OCI-LY1 (cell line): ENCODE measurements at regions not wholly inside any gene's neighbourhood (a gene's known extent, or its start where the extent isn't known, plus 50 kb on each side); places are given as distances from the start of the nearest gene placed in this dataset.

Experiments used
- H2AFZ ChIP-seq: fragments of 200-600 bp; sonication (generic), shearing (Covaris generic); 2 replicates; pipeline ENCODE4 v1.6.0; 2014; ENCODE audit warnings: antibody characterized with exemption, mild to moderate bottlenecking, low read length
- H3F3A ChIP-seq: fragments of 200-600 bp; sonication (generic), shearing (Covaris generic); 2 replicates; pipeline ENCODE4 v1.6.0; 2014; ENCODE audit warnings: mild to moderate bottlenecking, antibody characterized with exemption, low read length, moderate library complexity; ENCODE audit not compliant: insufficient read depth
- H3K27ac ChIP-seq: fragments of 200-600 bp; sonication (generic); 2 replicates; pipeline ENCODE4 v1.5.1; 2014; ENCODE audit warnings: low read length, mixed run types, mild to moderate bottlenecking, low read depth; ENCODE audit not compliant: poor library complexity, severe bottlenecking
- H3K27me3 ChIP-seq: fragments of 200-600 bp; sonication (generic); 2 replicates; pipeline ENCODE4 v1.6.0; 2014; ENCODE audit warnings: antibody characterized with exemption, mild to moderate bottlenecking, low read length, moderate library complexity; ENCODE audit not compliant: insufficient read depth
- H3K36me3 ChIP-seq: fragments of 200-600 bp; sonication (generic); 2 replicates; pipeline ENCODE4 v1.6.1; 2014; ENCODE audit warnings: mild to moderate bottlenecking, antibody characterized with exemption, low read length, moderate library complexity, mixed read lengths; ENCODE audit not compliant: insufficient read depth
- H3K4me1 ChIP-seq: fragments of 200-600 bp; sonication (generic); 2 replicates; pipeline ENCODE4 v1.5.1; 2014; ENCODE audit warnings: mild to moderate bottlenecking, low read length, moderate library complexity; ENCODE audit not compliant: insufficient read depth, severe bottlenecking
- H3K4me2 ChIP-seq: fragments of 200-600 bp; sonication (generic), shearing (Covaris generic); 2 replicates; pipeline ENCODE4 v1.6.1; 2014; ENCODE audit warnings: low read length
- H3K4me3 ChIP-seq: fragments of 200-600 bp; sonication (generic); 2 replicates; pipeline ENCODE4 v1.5.1; 2014; ENCODE audit warnings: low read length, low read depth, mild to moderate bottlenecking, mixed read lengths; ENCODE audit not compliant: poor library complexity, severe bottlenecking
- H3K79me2 ChIP-seq: fragments of 200-600 bp; shearing (Covaris generic); 2 replicates; pipeline ENCODE4 v1.6.1; 2016; ENCODE audit warnings: mixed run types, low read length, mixed read lengths; ENCODE audit not compliant: insufficient read depth
- H3K9ac ChIP-seq: fragments of 200-600 bp; sonication (generic), shearing (Covaris generic); 2 replicates; pipeline ENCODE4 v1.6.1; 2014; ENCODE audit warnings: mild to moderate bottlenecking, low read length, mixed read lengths
- H3K9me2 ChIP-seq: fragments of 200-600 bp; sonication (generic), shearing (Covaris generic); 2 replicates; pipeline ENCODE4 v1.6.1; 2014; ENCODE audit warnings: low read depth, mild to moderate bottlenecking, low read length, mixed read lengths
- H3K9me3 ChIP-seq: fragments of 200-600 bp; shearing (Covaris generic); 2 replicates; pipeline ENCODE4 v1.6.1; 2014; ENCODE audit warnings: low read length, mixed read lengths
- H4K20me1 ChIP-seq: fragments of 200-600 bp; sonication (generic), shearing (Covaris generic); 2 replicates; pipeline ENCODE4 v1.6.0; 2016; ENCODE audit warnings: mild to moderate bottlenecking, low read length; ENCODE audit not compliant: insufficient read depth
- EZH2 ChIP-seq: fragments of 200-600 bp; sonication (generic), shearing (Covaris generic); IDR thresholded peaks from 2 replicates; pipeline ENCODE4 v1.8.0; 2017; ENCODE audit warnings: borderline replicate concordance, mixed run types, mild to moderate bottlenecking, antibody characterized with exemption, low read length, moderate library complexity, mixed read lengths
- TF ChIP-seq, protein P1 (sequence below): fragments of 200-600 bp; sonication (generic), shearing (Covaris generic); IDR thresholded peaks from 2 replicates; pipeline ENCODE4 v1.5.1; 2017; ENCODE audit warnings: mild to moderate bottlenecking, antibody characterized with exemption, low read length, moderate library complexity, mixed read lengths

DNA sequence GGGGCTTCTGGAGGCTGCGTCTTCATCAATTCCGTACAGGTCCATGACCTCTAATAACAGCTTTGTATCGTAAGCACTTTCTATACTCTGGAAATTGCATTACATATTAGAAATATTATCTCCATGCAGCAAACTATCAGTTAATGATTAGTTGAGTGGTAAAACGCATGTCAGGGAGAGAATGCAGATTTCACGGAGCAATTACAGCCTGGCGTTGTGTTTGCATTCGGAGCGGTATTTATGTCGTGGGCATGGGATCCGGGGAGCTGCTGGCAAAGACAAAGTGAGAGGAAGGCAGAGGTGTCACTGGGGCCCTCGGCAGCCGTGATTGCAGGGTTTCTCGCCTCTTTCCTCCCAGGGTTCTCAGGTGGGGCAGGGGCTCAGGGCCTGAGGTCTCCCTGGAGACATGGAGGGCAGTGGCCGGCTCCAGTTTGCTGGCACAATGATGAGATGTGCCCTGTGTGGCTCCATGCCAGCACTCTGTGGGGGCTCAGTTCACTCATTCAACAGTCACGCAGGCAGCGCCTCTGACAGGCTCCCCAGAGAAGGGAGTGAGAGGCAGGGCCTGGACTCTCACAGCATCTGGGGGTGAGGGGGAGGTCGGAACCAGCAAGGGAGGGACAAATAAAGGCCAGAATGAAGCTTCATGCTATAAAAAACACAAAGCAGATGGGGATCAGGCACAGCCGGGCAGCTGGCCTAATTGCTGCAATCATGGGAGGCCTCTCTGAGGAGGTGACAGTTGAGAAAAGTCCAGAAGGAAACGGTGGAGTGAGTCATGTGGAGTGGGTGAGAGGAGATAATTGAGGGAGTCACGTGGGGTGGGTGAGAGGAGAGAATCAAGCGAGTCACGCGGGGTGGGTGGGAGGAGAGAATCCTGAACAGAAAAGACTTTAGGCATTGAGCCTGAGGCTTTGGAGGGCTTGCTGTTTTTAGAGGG, 1002.7 kb downstream of the BRD1 start:
- no peaks in the 10 kb centered on the region for H3K9me2 ChIP-seq
- no peak overlapping the region for H2AFZ ChIP-seq
- no peaks in the 10 kb centered on the region for H3K79me2 ChIP-seq
- H3K4me3 ChIP-seq: no peak overlapping the region
- TF ChIP-seq, protein P1, sequence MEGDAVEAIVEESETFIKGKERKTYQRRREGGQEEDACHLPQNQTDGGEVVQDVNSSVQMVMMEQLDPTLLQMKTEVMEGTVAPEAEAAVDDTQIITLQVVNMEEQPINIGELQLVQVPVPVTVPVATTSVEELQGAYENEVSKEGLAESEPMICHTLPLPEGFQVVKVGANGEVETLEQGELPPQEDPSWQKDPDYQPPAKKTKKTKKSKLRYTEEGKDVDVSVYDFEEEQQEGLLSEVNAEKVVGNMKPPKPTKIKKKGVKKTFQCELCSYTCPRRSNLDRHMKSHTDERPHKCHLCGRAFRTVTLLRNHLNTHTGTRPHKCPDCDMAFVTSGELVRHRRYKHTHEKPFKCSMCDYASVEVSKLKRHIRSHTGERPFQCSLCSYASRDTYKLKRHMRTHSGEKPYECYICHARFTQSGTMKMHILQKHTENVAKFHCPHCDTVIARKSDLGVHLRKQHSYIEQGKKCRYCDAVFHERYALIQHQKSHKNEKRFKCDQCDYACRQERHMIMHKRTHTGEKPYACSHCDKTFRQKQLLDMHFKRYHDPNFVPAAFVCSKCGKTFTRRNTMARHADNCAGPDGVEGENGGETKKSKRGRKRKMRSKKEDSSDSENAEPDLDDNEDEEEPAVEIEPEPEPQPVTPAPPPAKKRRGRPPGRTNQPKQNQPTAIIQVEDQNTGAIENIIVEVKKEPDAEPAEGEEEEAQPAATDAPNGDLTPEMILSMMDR: no peak
- TF ChIP-seq EZH2: no peak
- no peaks in the 10 kb centered on the region for H3K9me3 ChIP-seq
- no peaks in the 10 kb centered on the region for H3F3A ChIP-seq
- H3K36me3 ChIP-seq: no peaks in the 10 kb centered on the region
- no peak overlapping the region for H3K27ac ChIP-seq
- H3K4me2 ChIP-seq: no peak overlapping the region
- H4K20me1 ChIP-seq: no peaks in the 10 kb centered on the region
- peaks cover 3% of the 10 kb centered on the region; the same call in 1 of the 2 replicates for H3K27me3 ChIP-seq
- no peak overlapping the region for H3K9ac ChIP-seq
- H3K4me1 ChIP-seq: no peaks in the 10 kb centered on the region

DNA sequence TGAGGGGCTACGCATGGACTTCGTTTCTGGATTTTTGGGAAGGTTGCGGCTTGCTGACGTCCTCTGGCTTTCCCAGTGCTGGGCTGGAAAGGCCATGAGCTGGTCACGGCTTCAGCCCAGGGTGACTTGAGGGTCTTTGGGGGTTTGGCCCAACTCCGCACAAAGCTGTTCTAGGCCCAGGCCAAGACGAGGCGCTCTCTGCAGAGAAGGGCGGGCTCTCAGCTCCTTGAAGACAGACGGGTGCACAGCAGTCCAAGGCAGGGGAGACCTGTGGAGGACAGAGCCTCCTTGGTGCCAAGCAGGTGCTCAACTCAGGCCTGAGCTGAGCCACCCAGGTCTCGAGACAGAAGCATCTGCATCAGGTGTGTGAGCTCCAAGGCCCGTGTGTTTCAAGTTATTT, 1003.7 kb downstream of the BRD1 start:
- no peak overlapping the region for H3K27ac ChIP-seq
- H2AFZ ChIP-seq: no peak overlapping the region
- no peaks in the 10 kb centered on the region for H3K79me2 ChIP-seq
- no peaks in the 10 kb centered on the region for H4K20me1 ChIP-seq
- H3K4me3 ChIP-seq: no peak overlapping the region
- peaks cover 3% of the 10 kb centered on the region; the same call in 1 of the 2 replicates for H3K27me3 ChIP-seq
- H3K9me2 ChIP-seq: no peaks in the 10 kb centered on the region
- H3F3A ChIP-seq: no peaks in the 10 kb centered on the region
- no peak overlapping the region for H3K9ac ChIP-seq
- no peak overlapping the region for H3K4me2 ChIP-seq
- no peaks in the 10 kb centered on the region for H3K36me3 ChIP-seq
- no peaks in the 10 kb centered on the region for H3K4me1 ChIP-seq
- H3K9me3 ChIP-seq: no peaks in the 10 kb centered on the region
- TF ChIP-seq, protein P1: no peak
- no peak for TF ChIP-seq EZH2

DNA sequence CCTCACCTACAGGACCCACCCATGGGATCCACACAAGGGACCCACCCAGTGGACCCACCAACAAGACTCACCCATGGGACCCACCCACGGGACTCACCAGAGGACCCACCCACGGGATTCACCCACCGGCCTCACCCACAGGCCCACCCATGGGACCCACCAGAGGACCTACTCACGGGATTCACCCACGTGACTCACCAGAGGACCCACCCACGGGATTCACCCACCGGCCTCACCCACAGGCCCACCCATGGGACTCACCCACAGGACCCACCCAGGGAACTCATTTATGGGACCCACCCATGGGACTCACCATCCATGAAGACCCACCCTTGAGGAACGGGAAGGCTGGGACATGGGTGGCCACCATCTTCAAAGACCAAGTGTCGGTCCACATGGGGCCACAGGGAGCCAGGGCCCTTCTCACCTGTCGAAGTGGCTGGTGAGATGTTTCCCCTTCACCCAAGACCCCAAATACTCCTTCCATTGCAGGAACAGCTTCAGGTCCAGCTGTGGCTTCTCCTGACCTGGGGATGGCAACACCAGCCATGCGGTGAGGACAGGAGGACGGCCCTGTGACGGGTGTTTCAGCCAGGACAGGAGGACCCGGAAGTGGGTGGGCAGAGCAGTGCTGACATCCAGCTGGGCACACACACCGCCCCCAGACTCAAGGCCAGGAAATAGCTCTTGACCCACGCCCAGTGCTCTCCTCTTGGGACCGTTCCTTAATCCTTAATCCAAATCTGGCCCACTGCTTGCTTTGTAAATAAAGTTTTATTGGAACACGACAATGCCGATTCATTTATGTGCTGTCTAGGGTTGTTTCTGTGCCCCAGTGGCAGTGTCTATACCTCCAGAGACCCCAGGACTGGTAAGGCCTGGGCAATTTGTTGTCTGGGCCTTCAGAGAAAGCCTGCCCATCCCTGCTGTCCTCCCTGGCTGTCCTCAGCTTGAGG, 1005.1 kb downstream of the BRD1 start:
- no peaks in the 10 kb centered on the region for H3K4me1 ChIP-seq
- no peaks in the 10 kb centered on the region for H3K79me2 ChIP-seq
- no peaks in the 10 kb centered on the region for H3K9me2 ChIP-seq
- H3K27ac ChIP-seq: no peak overlapping the region
- H3K36me3 ChIP-seq: no peaks in the 10 kb centered on the region
- TF ChIP-seq, protein P1: no peak
- no peak for TF ChIP-seq EZH2
- H3K27me3 ChIP-seq: no peaks in the 10 kb centered on the region
- H3K4me3 ChIP-seq: no peak overlapping the region
- H3K4me2 ChIP-seq: no peak overlapping the region
- H3K9me3 ChIP-seq: no peaks in the 10 kb centered on the region
- H4K20me1 ChIP-seq: no peaks in the 10 kb centered on the region
- no peaks in the 10 kb centered on the region for H3F3A ChIP-seq
- H3K9ac ChIP-seq: no peak overlapping the region
- no peak overlapping the region for H2AFZ ChIP-seq
